NCI-H446 treated with DMSO at 0.1 percent for 48 hours (cell line): ENCODE measurements at regions not wholly inside any gene's neighbourhood (a gene's known extent, or its start where the extent isn't known, plus 50 kb on each side); places are given as distances from the start of the nearest gene placed in this dataset.
"Not testable (repeated sequence)": the region's sequence is repeated elsewhere in the genome, so short reads cannot be mapped to it uniquely, and the experiment has no call there.

Source experiments
- DNase-seq: peaks from one replicate; lab custom pipeline; 2025; lab: John Stamatoyannopoulos, UW

DNA sequence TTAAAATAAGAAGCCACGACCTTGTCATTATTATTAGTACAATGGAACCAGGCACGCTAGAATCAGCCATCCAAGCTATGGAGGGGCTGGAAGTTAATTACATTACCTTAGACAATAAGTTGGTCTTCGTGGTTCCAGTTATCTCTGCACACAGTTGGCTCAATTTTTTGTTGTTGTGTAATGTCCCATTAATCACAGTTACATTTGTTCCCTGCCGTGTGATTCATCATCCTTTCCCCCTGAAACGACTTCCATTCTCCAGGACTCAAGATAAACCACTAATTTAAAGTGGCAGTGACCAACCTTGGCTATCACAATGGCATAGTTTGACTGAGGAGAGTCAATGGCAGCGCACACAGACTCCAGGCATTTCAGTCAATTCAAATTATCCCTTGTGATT is 905.0 kb downstream of the RAB28 start:
- no peak for DNase-seq

GRCh38 chr4:12576409-12576808 is 907.7 kb downstream of the RAB28 start:
- DNase-seq: no peak

DNA sequence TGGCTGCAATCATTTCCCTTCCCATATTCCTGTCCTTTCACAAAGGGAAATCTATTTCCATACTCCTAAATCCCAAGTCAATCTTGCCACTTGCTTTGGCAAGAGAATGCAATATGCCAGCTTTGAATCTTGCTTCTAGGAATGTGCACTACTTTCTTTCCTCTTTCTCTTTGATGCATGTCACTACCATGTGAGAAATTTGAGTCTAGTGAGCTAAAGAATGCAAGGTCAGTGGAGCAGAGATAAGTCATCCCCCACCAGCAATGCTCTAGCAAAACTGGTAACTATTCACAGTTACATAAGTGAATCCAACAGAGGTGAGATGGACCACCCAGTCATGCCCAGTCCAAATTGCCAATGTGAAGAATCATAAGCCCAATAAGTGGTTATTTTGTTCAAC is 910.4 kb downstream of the RAB28 start:
- no peak for DNase-seq

GRCh38 chr4:12562476-12563140 is 921.5 kb downstream of the RAB28 start:
- DNase-seq: no peak

- DNase-seq: no peak
Measured at GRCh38 chr4:12562021-12562420, 922.1 kb downstream of the RAB28 start.

DNA sequence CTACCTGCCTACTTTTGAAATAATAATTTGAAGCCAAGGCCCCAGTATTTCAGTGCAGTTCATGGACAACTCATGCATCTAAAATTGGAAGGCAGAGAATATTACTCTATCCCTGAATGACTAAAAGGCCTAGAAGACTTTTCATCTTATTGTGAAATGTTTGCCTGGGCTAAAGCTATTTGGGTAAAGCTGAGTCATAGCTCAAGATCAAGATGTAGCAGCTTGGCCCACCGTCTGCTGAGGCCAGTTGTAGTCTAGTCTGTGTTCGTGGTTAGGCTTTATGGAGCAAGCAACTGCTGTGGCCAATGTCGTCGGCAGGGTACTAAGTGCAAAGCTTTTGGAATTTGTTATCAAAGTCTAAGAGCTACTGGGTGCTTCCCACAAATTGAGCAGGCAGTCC is 929.1 kb downstream of the RAB28 start:
- no peak for DNase-seq

- DNase-seq: no peak
Measured at GRCh38 chr4:12548678-12549077, 935.5 kb downstream of the RAB28 start.

DNA sequence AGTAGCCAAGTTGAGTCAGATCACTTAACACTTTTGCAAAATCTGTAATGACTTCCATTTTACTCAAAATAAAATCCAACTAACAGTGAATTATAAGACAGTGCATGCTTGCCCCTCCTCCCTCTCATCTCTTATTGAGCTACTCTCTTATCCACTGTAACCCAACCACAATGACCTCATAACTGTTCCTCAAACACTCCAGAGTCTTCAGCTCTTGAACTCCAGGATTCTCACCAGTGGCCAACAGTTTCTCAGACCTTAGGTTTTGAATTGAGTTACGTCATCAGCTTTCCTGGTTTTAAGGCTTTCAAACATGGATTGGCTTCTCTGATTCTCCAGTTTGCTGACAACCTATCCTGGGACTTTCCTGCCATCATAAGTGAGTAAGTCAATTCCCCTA is 938.3 kb downstream of the RAB28 start:
- DNase-seq: no peak

DNA sequence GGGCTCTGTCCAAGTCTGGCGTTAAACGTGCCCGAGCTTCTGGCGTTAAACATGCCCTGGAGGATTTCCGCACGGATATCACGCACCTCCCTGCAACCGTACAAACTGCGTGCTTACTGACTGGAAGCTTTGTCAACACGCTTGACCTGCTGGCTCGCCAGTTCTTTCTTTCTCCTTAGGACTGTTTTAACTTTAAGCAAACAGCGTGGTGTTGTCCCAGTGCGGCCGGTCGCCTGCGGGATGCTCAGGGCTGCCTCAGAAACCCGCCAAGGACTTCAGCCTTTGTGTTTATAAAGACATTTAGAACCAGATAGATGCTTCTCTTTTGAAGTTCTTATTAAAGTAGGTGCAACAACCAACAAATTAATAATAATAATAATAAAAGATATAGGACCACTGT is 946.0 kb downstream of the RAB28 start:
- no peak for DNase-seq

GRCh38 chr4:12534684-12535083 is 949.5 kb downstream of the RAB28 start:
- DNase-seq: no peak

DNA sequence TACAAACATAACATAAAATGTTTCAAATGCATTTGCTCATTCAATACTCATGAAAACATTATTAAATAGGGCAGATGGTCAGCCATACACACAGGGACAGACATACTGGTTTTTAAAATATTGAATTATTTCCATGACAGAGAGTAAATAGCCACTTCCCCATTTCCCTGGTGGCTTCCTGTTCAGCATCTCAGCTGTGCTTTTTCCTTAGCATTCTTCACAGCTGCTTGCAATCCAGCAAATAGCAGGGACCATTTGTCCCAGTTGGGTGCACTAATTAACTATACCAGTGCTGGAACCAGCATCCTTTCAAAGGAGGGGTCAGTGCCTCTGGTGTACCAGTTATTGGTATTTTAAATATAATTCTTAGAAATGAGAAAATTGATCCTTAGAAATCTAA is 964.7 kb downstream of the RAB28 start:
- no peak for DNase-seq

DNA sequence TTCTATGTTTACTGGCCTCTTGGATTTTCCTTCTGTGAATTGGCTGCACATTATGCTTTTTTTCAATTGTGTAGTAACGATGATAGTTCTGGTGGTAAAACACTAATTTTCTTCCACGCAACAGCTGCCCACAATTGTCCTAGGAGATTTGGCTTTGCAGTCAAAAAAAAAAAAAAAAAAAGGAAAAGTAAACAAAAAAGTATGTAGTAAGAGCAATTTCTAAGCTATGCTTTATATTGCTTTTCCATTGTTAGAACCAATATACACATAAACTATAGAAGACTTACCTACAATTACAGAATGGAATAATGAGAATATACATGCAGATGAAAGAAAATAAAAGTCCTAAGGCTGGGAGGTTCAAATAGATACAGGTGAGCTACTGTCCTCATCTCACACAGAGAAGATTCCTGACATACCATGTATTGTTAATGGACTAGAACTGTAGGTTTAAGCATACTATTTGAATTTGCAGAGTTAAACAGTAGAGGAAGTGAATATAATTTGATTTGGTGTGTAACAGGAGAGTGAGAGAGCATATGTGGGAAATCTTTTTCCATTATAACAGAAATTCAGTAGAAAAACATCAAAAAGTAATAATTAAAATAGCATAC is 976.2 kb downstream of the RAB28 start:
- no peak for DNase-seq

DNA sequence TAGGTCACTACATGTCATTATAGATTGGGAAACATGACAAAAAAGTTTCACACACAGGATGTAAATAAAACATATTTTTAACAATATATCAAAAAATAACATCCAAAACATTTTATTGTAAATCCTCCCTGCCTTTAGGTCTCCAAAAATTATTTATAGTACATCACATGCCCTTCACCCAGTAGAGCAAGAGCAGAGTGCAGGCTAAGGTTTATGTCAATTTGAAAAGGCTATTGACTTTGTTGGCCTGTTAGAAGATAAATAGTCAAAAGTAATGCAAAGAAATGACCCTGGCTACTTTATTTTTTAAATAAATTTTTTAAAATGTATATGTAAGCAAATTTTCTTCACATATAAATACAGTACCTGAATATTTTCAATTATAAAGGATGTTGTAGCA is 983.7 kb downstream of the RAB28 start:
- no peak for DNase-seq

GRCh38 chr4:12499693-12500092 is 984.4 kb downstream of the RAB28 start:
- no peak for DNase-seq

DNA sequence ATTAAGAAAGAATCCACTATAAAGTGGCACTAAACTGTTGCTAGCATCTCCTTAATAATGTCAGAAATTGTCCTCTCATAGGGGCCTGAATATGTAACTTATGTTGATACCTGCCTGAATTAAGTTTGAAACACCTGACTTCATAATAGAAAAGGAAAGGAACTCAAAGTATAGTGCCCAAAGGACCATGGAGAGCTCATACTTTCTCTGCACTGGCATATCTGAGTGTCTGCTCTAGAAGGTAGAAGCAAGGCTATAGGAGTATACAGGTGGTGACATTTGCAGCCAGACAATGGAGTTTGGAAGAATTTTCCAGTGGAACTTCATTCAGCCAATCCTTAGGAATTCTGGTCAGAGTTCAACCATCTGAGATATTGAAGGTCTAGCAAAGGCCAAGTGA is 988.9 kb downstream of the RAB28 start:
- no peak for DNase-seq

DNA sequence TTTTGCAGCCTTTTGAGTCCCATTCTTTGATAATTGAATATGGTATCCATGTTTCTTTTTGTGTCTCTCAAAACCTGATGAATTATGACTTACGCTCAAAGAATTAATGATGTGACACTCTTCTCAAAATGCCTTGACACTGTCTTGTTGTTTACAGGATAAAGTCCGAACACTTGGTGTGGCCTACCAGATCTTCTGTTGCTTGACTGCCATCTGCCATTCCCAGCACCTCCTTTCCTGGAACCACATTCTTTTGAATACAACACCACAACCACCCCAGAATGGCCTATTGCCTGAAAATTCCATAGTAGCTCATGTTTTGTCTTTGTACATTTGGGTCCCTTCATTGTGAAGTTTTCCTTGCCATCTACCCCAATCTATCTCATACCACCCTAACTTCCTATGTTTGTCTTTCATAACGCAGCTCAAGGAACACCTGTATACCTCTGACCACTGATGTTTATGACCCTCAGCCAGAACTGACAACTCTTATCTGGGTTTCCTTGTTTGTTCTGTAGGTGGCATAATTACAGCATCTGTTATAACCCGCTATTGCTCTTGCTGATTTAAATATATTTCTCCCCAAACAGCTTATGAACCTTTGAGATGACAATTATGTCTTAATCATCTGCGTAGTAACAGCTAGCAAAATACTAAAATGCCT is 991.3 kb downstream of the RAB28 start:
- DNase-seq: no peak

- DNase-seq: no peak
Measured at GRCh38 chr4:12488672-12489071, 995.5 kb downstream of the RAB28 start.

GRCh38 chr4:12487000-12487399 is 997.1 kb downstream of the RAB28 start:
- DNase-seq: peak; percentile 0

- no peak for DNase-seq
Measured at GRCh38 chr4:12472087-12472486, 1012.1 kb downstream of the RAB28 start.

DNA sequence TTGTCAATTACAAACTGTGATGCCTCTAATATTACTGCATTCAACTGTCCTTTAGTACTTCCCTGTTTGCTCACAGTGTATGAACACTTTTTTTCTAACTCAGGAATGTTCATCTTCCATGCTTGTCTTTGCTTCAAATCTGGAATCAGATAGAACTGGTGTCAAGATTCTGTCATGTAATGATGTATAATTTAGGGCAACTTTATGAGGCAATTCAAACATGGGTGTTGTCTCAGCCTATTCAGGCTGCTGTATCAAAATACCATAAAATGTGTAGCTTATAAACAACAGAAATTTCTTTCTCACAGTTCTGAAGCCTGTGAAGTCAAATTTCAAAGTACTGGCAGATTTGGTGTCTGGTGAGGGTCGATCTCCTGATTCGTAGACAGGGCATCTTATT is 1012.9 kb downstream of the RAB28 start:
- no peak for DNase-seq

DNA sequence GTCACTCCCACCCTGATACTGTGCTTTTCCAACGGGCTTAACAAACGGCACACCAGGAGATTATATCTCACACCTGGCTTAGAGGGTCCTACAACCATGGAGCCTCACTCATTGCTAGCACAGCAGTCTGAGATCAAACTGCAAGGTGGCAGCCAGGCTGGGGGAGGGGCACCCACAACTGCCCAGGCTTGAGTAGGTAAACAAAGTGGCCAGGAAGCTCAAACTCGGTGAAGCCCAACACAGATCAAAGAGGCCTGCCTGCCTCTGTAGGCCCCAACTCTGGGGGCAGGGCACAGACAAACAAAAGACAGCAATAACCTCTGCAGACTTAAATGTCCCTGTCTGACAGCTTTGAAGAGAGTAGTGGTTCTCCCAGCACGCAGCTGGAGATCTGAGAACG is 1022.6 kb downstream of the RAB28 start:
- DNase-seq: not testable (repeated sequence)

DNA sequence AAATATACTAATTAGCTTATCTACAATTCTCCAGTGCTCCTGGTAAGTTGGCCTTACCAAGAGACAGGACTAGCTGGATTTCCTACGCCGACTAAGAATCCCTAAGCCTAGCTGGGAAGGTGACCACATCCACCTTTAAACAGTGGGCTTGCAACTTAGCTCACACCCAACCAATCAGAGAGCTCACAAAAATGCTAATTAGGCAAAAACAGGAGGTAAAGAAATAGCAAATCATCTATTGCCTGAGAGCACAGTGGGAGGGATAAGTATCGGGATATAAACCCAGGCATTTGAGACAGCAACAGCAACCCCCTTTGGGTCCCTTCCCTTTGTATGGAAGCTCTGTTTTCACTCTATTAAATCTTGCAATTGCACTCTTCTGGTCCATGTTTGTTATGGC is 1025.0 kb downstream of the RAB28 start:
- DNase-seq: no peak

GRCh38 chr4:12458621-12459020 is 1025.5 kb downstream of the RAB28 start:
- DNase-seq: no peak

GRCh38 chr4:12452291-12452690 is 1023.6 kb upstream of the HS3ST1 start:
- no peak for DNase-seq
